C4-2B (cell line): ENCODE measurements at regions not wholly inside any gene's neighbourhood (a gene's known extent, or its start where the extent isn't known, plus 50 kb on each side); places are given as distances from the start of the nearest gene placed in this dataset.

ENCODE experiments used
- CTCF ChIP-seq: fragments of 450-650 bp; conservative IDR thresholded peaks from 2 replicates; pipeline ENCODE4 v1.5.1; 2017; ENCODE audit warnings: mild to moderate bottlenecking
- ZFX ChIP-seq: fragments of 450-650 bp; IDR thresholded peaks from 2 replicates; pipeline ENCODE4 v1.6.1; 2017

GRCh38 chrX:7389576-7389975 lies 241.6 kb upstream of the PUDP start:
- TF ChIP-seq CTCF (no peak), ZFX (no peak)
